CD4-positive, alpha-beta T cell treated with Interleukin-2 at 100 ng/mL for 4 hours (primary cell): ENCODE measurements at regions not wholly inside any gene's neighbourhood (a gene's known extent, or its start where the extent isn't known, plus 50 kb on each side); places are given as distances from the start of the nearest gene placed in this dataset.

Experiments used
- DNase-seq: peaks from one replicate; pipeline ENCODE4 v3.0.0-alpha.2; 2020; ENCODE audit warnings: low spot score

DNA sequence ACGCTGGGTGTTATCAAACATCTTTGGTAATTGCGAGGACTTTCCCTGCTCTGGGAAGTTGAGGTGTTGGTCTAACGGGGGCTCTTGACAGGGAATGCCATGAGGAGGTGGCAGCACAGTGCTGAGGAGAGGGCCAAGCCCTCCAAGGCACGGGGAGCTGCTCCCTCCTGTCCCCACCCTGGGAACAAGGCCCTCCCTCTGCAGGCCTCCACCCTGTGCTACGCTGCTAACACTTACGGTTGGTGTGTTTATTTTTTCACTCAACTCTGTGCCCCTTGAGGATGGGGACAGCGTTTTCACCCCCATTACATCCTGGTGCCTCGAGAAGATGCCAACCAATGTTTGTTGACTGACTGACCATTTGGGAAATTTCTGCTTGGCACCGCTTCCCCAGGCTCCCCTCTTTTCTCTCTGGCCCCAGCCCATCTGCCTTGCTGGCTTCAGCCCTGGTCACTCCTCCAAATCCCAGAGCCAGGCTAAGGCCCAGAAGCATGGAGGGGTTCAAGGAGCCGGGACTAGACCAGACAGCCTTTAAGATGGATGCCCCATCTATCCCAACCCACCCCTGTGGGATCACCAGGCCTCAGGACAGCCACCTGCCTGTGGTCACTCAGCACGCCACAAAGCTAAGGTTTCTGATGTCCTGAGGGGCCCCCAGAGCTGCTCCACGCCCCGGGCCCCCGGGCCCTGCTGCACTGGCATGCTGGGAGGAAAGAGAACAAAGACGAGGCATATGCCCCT is 125.7 kb downstream of the BARX1 start:
- no peak for DNase-seq

DNA sequence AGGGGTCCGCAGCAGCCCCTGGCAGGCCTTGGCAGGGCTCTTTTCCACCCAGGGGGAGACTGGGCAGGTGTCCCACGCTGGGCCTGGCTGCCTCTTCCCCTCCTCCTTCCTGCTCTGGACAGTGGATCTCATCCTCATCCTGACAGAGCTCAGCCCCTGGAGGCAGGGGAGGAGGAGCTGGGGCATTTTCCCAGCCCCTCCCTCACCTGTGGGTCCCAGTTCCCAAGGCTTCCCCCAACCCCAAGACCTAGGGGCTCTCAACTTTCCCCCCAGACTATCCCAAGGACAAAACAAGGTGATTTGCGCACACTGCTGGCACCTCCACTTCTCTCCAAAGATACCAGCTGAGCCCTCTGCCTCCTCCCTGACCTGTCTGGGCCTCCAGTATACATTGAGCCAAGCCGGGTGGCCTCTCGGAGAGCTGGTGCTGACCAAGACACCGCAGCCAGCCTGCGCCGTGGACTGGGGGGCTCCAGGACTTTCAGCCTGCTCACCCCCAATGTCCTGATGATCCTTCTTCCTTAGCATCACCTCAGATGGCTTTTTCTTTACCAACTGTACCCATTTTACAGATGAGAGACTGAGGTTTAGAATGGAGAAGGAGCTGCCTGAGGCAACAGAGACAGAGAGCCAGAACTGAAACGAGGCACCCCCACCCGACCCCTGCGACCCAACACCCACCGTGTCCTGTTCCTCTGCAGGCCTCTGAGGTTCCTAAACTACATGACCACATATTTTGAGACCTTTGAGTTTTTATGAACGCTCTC is 126.6 kb downstream of the BARX1 start:
- DNase-seq: no peak

DNA sequence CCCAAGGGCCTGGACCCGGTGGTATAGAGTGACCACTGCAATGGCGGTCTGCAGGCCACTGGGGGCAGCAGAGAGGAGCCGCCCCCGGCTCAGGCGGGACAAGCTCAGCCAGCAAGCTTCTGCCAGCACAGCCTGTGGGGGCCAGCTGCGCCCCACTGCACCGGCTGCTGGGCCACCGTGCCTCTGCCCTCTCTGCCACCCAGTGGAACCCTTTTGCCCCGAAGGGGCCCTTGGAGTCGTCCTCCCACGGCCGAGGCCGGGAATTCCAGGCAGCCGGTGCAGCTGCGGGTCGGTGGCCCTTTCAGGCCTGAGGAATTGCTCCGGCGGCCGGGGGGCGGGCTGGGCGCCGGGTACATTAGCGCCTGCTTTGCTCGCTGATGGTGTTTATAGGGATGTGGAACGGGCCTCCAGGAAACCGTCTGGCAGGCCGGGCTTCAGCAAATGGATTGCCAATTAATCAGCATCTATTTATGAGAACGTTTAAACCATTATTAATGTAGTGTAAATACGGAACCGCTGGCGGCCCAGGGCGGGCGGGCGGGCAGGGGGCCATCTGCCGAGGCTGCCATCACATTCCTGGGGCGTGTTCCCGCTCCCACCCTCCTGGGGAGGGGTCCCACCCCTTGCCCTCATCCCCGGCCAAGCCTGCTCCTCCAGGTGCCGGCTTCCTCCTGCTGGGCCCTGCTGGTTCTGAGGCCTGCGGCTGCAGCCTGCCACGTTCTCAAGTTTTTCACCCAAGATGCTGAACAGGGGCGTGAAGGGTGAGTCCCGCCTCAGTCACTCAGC is 127.4 kb downstream of the BARX1 start:
- peak; percentile 3 for DNase-seq

DNA sequence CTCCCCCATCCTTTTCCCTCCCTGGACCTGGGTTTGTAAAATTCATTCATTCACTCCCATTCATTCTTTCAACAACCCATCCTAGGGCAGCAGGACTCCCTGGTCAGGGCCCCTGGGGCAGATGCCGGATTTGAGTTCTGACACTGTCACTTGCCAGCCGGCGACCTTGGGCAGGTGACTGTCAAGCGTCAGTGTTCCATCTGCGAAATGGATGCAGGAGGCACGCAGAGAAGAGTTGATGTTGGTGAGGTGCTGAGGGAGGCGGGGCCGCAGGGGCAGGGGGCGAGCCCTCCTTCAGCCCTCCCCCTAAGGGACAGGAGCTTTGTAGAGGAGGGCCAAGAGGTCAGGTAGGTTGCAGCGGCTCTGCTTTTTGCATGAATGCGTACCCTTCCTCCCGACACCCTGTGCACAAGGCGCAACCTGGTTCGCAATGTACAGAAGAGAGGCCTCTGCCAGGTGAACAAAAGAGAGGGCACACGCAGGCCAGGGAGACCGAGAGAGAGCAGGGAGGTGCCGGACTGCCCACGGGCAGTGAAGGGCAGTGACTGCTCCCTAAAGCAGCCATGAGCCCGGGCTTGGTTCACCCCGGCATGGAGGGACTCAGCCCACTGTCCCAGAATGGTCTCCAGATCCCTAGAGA is 128.1 kb downstream of the BARX1 start:
- DNase-seq: no peak

DNA sequence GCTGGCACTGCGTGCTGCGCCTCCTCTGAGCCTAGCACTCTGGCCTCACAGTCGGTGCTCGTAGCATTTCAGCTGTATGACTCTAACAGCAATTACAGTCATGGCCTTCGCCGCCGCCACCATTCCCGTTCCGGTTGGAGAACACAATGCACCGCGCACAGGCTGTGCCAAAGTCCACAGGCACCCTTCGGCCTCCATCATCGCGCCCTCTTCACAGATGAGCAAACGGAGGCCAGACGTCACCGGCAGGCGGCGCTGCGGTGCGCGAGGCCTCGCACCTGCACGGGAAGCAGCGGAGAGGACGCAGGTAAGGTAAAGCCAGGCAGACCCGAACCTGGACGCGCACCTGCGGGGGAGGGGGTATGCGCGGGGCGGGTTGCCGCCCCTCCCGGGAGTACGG is 128.9 kb downstream of the BARX1 start:
- DNase-seq: peak; percentile 37

DNA sequence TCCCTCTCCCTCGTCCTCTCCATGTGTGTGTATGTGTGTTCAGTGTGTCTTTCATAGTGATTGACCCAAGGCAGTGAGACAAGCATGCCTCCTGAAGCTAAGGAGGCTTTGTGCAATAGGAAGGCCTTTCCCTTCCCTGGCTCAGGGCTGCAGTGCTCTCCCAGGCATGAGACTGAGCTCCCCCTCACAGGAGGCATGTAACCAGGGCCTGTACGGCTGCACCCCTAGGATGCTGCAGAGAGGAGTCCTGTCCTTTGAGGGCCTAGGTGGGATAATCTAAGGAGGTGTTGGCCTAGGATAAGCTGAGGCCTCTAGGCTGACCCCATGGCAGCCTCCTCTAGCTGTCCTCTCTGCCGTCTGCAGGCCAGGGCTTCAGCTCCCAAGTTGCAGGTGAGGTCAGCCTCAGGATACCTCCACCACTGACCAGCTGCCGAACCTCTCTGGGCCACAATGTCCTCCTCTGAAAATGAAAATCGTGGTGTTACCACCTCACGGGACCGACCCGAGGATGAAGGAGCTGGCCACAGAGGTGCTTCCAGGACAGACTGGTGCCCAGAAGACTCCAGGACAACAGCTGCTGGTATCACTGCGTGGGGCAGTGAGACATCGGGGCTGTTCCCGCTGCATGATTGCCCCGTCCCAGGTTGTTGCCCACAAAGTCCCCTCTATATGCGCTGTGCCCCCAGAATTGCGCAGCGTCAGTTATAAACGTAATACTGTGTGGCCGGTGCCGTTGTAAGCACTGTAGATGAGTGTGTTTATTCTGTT is 129.6 kb downstream of the BARX1 start:
- no peak for DNase-seq

DNA sequence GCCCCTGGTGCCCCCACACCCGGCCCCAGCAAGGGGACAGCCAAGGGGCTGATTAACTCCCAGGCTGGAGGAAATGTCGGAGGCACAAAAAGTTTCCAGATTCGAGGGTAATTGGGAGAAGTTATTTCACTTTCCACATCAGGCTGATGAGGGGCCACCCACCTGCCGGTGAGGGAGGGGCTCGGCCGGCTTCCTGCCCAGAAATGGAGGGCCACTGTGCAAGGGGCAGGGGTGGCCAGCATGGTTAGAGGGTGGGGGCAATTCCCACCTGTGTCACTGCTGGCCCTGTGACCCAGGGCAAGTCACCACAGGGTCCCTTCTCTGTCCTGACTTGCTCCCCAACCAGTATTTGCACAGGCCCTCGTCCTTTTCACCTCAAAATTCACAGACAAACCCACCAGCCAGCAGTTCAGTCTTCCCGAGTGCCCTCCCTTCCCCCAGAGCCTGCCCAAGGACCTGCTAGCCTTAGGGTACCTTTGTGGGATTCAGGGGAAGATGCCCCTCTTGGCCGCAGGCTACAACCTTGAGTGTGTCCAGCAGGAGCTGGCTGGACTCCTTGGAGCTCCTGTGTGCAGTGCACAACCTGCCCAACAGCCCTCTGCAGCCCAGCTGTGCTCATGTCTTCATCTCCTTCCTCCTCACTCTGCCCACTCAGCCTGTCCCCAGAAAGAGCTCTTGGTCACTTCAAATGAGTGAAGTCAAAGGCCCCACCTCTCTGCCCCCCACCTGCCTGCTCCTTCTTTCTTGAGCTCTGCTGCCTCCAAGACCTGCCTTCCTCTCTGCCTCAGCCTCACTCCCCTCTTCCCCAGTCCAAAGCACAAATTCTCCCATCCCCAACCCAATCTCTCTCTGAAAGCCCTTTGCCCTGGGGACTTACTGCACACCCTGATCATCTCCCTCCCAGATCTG is 130.5 kb downstream of the BARX1 start:
- DNase-seq: no peak

DNA sequence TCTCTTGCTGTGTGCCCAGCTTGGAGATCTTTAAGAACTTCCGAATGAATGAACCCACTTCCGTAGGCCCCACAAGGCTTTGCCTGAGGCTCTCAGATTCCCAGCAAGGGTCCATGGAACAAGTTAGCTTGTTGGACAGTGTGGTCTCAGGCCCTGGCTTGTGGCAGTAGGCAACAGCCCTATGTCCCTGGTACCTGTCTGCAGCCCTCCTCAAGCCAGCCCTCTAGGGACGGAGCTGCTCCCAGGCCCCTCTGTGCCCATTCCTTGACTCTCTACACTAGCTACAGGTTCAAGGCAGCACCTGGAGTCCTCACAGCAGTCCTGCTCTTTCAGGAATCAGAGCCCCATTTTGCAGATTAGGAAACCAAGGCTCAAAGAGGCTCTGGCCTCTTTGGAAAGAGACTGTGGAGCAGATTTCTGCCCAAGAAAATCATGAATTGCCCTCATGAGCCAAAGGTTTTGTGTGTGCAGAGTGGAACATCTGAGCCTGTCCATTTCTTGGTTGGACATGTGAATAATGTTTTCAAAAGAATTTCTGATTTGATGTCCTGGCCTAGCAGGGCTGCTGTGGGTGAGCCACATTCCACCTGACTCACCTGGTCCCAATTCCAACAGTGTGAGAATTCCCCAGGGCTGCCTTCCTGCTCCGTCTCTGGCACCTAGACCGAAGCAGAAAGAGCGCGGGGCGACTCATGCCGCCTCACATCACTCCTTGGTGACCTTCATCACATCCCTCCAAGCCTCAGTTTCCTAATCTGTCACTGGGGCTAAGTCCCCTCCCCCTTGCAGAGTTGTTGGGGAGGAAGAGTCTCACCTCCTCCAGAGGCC is 131.7 kb downstream of the BARX1 start:
- no peak for DNase-seq

DNA sequence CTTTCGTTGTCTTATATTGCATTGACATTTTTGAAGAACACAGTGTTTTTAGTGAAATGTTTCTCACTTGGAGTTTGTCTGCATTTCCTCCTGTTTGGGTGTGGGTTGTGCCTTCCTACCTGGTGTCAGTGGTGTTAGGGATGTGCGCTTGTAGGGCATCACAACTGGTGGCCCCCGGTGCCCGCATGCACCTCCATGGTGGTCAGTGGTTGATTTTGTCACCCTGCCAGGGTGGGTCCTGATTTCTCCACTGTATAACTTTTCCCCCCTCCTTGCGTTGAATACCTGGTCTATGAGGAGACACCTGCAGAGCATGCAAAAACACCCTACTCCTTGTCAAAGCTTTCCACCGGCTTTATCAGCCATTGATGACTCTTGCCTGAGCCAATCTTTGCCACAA is 132.9 kb downstream of the BARX1 start:
- no peak for DNase-seq

DNA sequence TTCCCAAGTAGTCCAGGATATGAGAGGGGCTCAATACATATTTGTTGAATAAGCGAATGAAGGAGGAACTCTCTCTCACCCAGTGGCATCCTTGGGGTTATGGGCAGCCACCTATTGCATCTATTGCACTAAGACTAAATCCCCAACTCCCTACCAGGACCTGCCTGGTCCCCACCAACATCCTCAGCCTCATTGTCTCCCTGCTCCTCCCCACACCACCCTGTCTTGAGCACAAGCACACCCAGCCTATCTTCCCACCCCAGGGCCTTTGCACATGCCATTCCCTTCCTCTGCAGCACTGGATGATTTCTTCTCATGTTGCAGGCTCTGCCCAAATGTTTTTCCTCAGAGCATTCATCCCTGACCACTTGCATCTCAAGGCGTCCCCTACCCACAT is 133.8 kb downstream of the BARX1 start:
- DNase-seq: no peak

DNA sequence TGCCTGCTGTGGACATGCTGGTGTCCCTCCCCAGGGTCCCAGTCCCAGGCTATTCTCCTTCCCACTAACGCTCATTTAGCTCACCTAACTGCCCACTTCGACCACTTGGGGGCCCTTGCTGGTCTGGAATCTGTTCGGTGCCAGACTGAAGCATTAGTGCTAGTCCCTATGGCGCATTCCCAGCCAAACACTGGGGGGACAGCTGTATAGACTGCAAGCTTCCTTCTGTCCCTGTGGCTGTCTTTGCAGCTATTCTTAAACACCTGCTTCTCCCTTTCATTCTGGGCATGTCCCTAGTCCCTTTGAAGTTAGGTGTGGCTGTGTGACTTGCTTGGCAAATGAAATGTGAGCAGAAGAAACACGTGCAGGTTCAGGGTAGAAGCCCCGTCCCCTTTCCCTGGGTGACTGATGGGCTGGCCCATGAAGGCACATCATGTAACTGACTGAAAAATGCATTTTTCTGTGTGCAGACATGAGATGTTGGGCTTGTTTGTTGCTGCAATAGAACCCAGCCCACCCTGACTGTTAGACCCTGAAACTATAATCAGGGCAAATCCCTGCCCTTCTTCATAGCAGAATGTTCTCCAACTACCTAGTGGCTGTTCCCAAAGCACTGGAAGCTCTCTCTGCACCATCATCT is 134.4 kb downstream of the BARX1 start:
- DNase-seq: no peak

DNA sequence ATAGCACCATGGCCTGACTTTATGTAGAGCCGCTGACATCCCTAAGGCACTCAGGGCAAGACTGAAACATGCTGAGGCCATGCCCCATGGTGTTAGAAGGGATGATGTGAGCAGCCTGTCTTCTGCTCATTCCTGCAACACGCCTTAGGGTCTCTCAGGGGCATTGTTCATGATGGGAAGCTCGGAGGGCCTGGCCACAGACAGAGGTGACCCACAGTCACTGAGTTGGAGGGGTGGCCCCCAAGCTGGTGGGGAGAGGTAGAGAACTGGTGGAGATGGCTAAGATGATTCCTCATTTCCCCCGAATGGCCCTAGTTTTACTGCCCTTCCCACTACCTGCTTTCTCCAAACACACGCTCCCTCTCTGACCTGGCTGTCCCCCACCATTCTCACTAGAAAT is 135.2 kb downstream of the BARX1 start:
- DNase-seq: no peak

DNA sequence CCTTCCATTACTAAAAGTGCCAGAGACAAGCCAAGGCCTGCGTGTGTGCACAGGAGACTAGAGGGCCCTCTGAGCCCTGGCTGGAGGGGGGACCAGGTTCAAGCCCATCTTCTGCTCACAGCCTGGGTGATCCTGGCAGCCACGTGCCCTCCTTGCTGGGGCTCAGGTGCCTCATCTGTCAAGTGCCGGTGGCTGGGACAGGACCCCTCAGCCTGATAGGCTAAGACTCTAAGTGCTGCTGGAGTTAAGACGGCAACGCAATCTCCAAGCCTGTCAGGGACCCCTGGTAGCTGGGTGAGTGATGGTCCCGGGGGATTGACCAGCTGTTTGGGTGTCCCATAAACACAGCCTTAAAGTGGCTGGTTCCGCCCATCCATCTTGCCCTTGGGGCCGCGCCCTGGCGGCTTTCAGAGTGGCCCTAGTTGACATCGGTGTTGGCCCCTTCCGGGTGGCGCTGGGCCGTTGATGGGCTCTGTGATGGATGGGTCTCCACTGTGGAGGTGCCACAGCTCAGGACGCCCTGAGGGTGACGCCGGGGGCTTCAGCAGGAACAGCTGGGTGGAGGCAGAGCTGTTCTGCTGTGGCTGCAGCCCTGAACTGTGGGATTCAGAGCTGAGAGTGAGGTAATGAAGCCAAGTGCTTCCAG is 136.2 kb downstream of the BARX1 start:
- DNase-seq: no peak

DNA sequence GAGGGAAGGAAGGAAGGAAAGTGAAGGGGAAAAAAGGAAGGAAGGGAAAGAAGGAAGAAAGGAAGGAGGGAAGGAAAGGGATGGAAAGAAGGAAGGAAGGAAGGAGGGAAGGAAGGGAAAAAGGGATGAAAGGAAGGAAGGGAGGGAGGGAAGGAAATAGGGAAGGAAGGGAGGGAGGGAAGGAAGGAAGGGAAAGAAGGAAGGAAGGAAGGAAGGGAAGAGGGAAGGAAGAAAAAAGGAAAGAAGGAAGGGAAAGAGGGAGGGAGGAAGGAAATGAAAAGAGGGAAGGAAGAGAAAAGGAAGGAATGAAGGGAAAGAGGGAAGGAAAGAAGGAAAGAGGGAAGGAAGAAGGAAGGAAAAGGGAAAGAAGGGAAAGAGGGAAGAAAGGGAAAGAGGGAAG is 136.9 kb downstream of the BARX1 start:
- no peak for DNase-seq

DNA sequence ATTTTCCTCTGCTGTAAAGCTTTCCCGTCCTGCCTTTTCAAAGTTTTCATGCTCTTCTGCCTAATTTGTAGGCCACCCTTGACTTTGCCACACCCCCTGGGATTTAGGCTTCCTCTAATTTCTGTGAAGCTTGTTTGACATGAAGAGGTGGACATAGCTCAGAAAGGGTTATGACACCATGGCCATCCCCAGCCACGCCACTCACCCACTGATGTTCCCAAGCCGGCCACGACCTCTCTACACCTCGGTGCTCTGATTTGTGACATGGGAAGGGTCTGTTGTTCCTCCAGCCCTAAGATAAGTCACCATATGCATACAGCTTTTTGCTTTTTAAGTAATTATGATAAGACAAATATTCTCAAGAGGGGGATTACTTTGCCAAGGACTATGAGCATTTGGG is 139.5 kb downstream of the BARX1 start:
- DNase-seq: no peak

DNA sequence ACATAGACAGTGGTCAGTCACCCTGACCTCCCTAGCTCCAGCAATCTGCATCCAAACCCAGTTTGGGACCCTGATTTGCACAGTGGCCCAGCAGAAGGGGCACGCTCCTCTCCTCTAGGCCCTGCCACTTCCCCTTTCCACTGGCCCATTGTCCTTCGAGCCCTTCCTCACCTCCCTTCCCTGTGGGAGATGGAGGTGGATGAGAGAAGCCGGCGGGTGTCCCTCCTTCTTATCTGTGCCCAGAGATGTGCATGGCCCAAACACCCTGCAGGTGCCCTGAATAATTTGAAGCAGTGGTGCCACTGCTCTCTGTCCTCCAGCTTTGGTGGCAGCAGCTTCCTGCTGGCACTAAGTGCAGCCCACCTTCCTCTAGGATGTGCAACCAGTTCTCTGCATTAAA is 140.0 kb downstream of the BARX1 start:
- no peak for DNase-seq

DNA sequence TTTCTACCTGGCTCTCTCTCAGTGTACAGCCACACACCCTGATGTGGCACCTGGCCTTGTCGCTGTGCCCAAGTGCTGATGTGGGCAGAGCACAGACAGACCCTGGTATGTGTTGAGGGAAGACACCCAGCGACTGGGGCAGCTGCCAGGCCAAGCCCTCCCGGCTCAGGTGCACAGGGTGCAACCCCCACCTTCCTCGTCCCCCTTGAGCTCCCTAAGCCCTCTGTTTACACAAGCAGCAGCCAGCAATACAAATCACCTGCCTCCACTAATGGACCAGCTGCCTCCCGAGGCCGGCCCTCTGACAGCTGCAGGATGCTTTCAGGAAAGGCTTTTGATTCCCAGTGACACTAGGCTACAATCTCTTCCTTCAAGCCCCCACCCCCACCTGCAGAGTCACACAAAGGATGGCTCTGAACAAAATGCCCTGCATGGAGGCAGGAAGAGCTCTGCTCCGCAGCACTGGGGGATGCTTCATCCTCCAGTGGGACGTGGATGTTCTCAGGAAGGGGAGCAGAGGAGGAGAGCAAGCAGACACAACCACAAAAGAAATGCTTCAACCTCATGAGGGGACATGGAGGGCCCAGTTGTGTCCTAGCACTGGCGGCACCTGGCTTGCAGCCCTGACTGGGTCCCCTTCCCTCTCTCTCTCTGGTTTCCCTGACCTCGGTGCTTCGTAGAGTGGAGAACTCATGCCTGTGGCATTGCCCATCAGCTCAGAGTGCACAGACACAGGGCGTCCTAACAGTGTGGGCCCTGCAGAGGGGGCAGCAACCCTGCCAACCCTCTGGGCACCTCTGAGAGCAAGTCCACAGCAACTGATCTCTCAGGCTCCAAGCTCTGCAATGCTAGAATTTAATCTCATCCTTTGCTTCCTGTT is 140.8 kb downstream of the BARX1 start:
- no peak for DNase-seq
